ENCODE measurements at regions not wholly inside any gene's neighbourhood (a gene's known extent, or its start where the extent isn't known, plus 50 kb on each side); places are given as distances from the start of the nearest gene placed in this dataset.

- TF ChIP-seq CTCF (IDR thresholded peaks at IDR 0.05; ENCODE audit: low read depth, low read length, missing control alignments), result no peak
- H3K27ac ChIP-seq, result no peak overlapping the region
- DNase-seq, result no peak
- in situ Hi-C loops (cut with HindIII; ENCODE audit: low pct_ligation_motif_present, low sequenced_read_pairs), result no loop called here
- H3K4me3 ChIP-seq (ENCODE audit: low read depth, low read length), result no peak overlapping the region
- H3K27me3 ChIP-seq (replicated peaks), result no peaks in the 10 kb centered on the region
- no peaks in the 10 kb centered on the region for H3K36me3 ChIP-seq (replicated peaks)
Measured at GRCh38 chr5:68369457-68370125, 154.0 kb downstream of the PIK3R1 start.

- Histone ChIP-seq H3K4me3 (ENCODE audit: low read depth, low read length) (no peak overlapping the region), H3K36me3 (replicated peaks) (no peaks in the 10 kb centered on the region), H3K27me3 (replicated peaks) (no peaks in the 10 kb centered on the region), H3K27ac (no peak overlapping the region)
- TF ChIP-seq CTCF (IDR thresholded peaks at IDR 0.05; ENCODE audit: low read depth, low read length, missing control alignments), result no peak
- in situ Hi-C loops (cut with HindIII; ENCODE audit: low pct_ligation_motif_present, low sequenced_read_pairs), result no loop called here
- no peak for DNase-seq
Measured at GRCh38 chr5:68370196-68370595, 154.6 kb downstream of the PIK3R1 start.

- no peaks in the 10 kb centered on the region for H3K36me3 ChIP-seq (replicated peaks)
- in situ Hi-C loops (cut with HindIII; ENCODE audit: low pct_ligation_motif_present, low sequenced_read_pairs), result no loop called here
- TF ChIP-seq CTCF (IDR thresholded peaks at IDR 0.05; ENCODE audit: low read depth, low read length, missing control alignments), result no peak
- no peak overlapping the region for H3K4me3 ChIP-seq (ENCODE audit: low read depth, low read length)
- no peak overlapping the region for H3K27ac ChIP-seq
- no peaks in the 10 kb centered on the region for H3K27me3 ChIP-seq (replicated peaks)
- no peak for DNase-seq
Measured at GRCh38 chr5:68371607-68372006, 156.1 kb downstream of the PIK3R1 start.

GRCh38 chr5:68372161-68372560 is 156.6 kb downstream of the PIK3R1 start:
- Histone ChIP-seq H3K4me3 (ENCODE audit: low read depth, low read length) (no peak overlapping the region), H3K27ac (no peak overlapping the region), H3K27me3 (replicated peaks) (no peaks in the 10 kb centered on the region), H3K36me3 (replicated peaks) (no peaks in the 10 kb centered on the region)
- no peak for TF ChIP-seq CTCF (IDR thresholded peaks at IDR 0.05; ENCODE audit: low read depth, low read length, missing control alignments)
- no peak for DNase-seq
- in situ Hi-C loops (cut with HindIII; ENCODE audit: low pct_ligation_motif_present, low sequenced_read_pairs), result no loop called here

- DNase-seq, result no peak
- H3K27ac ChIP-seq, result no peak overlapping the region
- in situ Hi-C loops (cut with HindIII; ENCODE audit: low pct_ligation_motif_present, low sequenced_read_pairs), result no loop called here
- H3K36me3 ChIP-seq (replicated peaks), result no peaks in the 10 kb centered on the region
- no peak for TF ChIP-seq CTCF (IDR thresholded peaks at IDR 0.05; ENCODE audit: low read depth, low read length, missing control alignments)
- no peaks in the 10 kb centered on the region for H3K27me3 ChIP-seq (replicated peaks)
- H3K4me3 ChIP-seq (ENCODE audit: low read depth, low read length), result no peak overlapping the region
Measured at GRCh38 chr5:68373050-68373449, 157.5 kb downstream of the PIK3R1 start.
